Duodenal mucosa (tissue), 2 donors: ENCODE measurements at regions not wholly inside any gene's neighbourhood (a gene's known extent, or its start where the extent isn't known, plus 50 kb on each side); places are given as distances from the start of the nearest gene placed in this dataset.
"Not testable (repeated sequence)": the region's sequence is repeated elsewhere in the genome, so short reads cannot be mapped to it uniquely, and the experiment has no call there.

ENCODE experiments used
- H3K27ac ChIP-seq: one replicate; pipeline ENCODE4 v1.7.0; 2013; ENCODE audit warnings: low read depth, low read length
- H3K27me3 ChIP-seq, 2 donors: one replicate each; pipeline ENCODE4 v1.7.0; 2013; ENCODE audit warnings: low read length in 2 of 2, control low read depth in 1 of 2; ENCODE audit not compliant: insufficient read depth in 2 of 2, control insufficient read depth in 1 of 2
- H3K36me3 ChIP-seq, 2 donors: one replicate each; pipeline ENCODE4 v1.7.0; 2013; ENCODE audit warnings: low read length in 2 of 2, control low read depth in 1 of 2; ENCODE audit not compliant: insufficient read depth in 2 of 2, control insufficient read depth in 1 of 2
- H3K4me1 ChIP-seq, 2 donors: one replicate each; pipeline ENCODE4 v1.7.0; 2013; ENCODE audit warnings: low read length in 2 of 2, control low read depth in 1 of 2; ENCODE audit not compliant: insufficient read depth in 2 of 2, control insufficient read depth in 1 of 2
- H3K4me3 ChIP-seq, 2 donors: one replicate each; pipeline ENCODE4 v1.7.0; 2013; ENCODE audit warnings: low read length in 2 of 2, low read depth in 1 of 2
- H3K9ac ChIP-seq, 2 donors: one replicate each; pipeline ENCODE4 v1.7.0; 2013; ENCODE audit warnings: low read length in 2 of 2, low read depth in 1 of 2
- H3K9me3 ChIP-seq, 2 donors: one replicate each; pipeline ENCODE4 v1.7.0; 2013; ENCODE audit warnings: low read length in 2 of 2, control low read depth in 1 of 2; ENCODE audit not compliant: control insufficient read depth in 1 of 2

- not testable (repeated sequence) for H3K4me1 ChIP-seq, H3K36me3 ChIP-seq, H3K4me3 ChIP-seq, H3K27ac ChIP-seq, H3K9me3 ChIP-seq, H3K9ac ChIP-seq, H3K27me3 ChIP-seq
These were observed 357.9 kb upstream of the DEFB115 start for GRCh38 chr20:30899370-30900079.

- H3K27ac ChIP-seq, H3K27me3 ChIP-seq, H3K9ac ChIP-seq, H3K36me3 ChIP-seq, H3K4me1 ChIP-seq, H3K9me3 ChIP-seq, H3K4me3 ChIP-seq: not testable (repeated sequence)
These were observed 357.3 kb upstream of the DEFB115 start for GRCh38 chr20:30900080-30900719.

DNA sequence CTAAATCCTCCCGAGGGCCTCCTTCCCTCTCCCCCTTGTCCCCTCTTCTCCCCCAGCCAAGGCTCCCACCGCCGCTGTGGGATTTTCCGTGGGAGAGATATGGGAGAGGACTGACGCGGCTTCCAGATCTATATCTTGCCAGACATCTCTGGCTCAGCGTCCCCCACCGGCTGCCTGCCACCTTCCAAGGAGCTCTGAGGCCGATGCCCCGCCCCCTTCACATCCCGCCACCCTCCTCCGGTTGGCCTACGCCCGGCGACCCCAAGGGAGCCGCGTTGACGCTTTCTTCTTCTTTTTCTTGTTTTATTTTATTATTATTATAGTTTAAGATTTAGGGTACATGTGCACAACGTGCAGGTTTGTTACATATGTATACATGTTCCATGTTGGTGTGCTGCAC, 352.2 kb upstream of the DEFB115 start:
- not testable (repeated sequence) for H3K27me3 ChIP-seq, H3K4me3 ChIP-seq, H3K4me1 ChIP-seq, H3K27ac ChIP-seq, H3K9me3 ChIP-seq, H3K9ac ChIP-seq, H3K36me3 ChIP-seq

GRCh38 chr20:30910937-30911725, 346.3 kb upstream of the DEFB115 start:
- Histone ChIP-seq H3K27ac (no peak overlapping the region), H3K27me3 (no peaks in the 10 kb centered on the region), H3K9ac (no peak overlapping the region), H3K9me3 (no peaks in the 10 kb centered on the region), H3K4me3 (no peak overlapping the region), H3K4me1 (no peaks in the 10 kb centered on the region), H3K36me3 (no peaks in the 10 kb centered on the region)

GRCh38 chr20:30911832-30912660, 345.4 kb upstream of the DEFB115 start:
- not testable (repeated sequence) for H3K4me1 ChIP-seq, H3K36me3 ChIP-seq, H3K9ac ChIP-seq, H3K27me3 ChIP-seq, H3K27ac ChIP-seq, H3K4me3 ChIP-seq, H3K9me3 ChIP-seq

DNA sequence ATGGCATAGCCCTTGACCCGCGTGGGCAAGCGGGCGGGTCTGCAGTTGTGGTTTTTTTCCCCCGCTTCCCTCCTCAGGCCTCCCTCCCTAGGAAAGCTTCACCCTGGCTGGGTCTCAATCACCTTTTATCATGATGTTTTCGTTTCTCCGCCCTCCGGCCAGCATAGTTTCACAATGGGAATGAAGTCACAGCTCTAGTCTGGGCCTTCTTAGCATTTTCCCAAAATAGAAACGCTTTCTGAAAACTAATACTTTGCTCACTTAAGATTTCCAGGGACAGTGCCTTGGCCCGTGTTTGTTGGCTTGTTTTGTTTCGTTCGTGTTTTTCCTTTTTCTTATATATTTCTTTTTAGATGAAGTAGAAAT, 344.8 kb upstream of the DEFB115 start:
- not testable (repeated sequence) for H3K9me3 ChIP-seq, H3K9ac ChIP-seq, H3K27ac ChIP-seq, H3K4me3 ChIP-seq, H3K27me3 ChIP-seq, H3K4me1 ChIP-seq, H3K36me3 ChIP-seq

GRCh38 chr20:30916404-30916803, 341.1 kb upstream of the DEFB115 start:
- not testable (repeated sequence) for H3K9me3 ChIP-seq, H3K9ac ChIP-seq, H3K27ac ChIP-seq, H3K4me1 ChIP-seq, H3K4me3 ChIP-seq, H3K27me3 ChIP-seq, H3K36me3 ChIP-seq

DNA sequence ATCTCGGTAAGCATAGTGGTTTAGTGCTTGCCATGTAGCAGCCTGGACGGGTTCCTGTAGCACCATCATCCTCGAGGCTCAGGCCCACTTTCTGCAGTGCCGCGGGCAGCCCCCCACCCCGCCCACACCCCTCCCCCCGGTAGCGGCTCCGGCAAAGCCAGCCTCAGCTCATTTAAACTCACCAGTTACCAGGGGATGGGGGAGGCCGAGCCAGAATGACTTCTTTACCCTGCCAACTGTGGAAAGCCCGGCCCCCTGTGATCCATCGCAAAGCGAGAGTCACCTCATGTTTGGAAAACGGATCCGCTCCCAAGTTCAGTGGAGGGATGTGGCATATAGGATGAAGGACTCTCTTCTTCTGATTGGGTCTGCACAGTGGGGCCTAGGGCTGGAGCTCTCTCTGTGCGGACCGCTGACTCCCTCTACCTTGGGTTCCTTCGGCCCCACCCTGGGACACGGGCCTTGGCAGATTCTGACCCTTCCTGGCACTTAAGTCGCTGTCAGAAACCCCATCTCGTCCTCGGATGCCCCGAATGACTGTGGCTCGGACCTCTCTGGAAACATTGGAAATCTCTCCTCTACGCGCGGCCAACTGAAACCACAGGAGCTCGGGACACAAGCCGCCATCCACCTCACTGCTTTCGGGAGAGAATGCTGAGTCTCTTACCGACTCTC, 337.8 kb upstream of the DEFB115 start:
- no peaks in the 10 kb centered on the region for H3K27me3 ChIP-seq

DNA sequence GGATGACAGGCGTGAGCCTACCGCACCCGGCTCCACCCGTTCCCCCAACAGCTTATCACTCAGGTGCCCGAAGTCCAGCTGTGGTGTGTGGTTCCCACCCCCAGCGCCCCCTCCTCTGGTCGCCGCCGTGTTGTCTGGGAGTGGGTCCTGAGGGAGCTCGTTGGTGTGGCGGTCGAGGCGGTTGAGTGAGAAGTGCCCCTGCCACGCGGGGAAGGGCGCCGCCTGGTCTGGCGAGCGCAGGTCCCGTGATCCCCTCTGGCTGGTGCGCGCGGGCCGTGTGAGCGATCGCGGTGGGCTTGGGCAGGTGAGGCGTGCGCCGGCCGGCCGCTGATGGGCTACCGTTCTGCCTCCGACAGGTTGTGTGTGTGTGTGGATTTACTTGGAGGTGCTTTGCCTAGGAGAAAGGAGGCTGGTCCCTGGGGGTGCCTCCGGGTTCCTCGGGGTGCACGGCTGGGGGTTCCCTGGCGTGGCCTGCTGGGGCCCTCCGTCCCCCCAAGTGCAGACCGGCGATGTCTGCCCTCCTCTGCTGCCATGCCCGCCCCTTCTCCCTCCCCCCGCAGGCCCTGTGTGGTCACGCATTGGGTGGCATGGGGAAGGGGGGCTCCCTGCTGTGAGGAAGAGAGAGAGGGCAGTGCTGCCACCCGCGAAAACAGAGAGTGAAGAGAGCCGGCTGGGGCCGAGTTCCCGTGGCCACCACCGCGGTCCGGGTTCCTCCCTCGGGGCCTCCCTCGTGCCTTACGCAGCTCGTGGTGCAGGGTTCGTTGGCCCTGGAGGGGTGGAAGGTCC, 336.0 kb upstream of the DEFB115 start:
- H3K27me3 ChIP-seq, result no peaks in the 10 kb centered on the region
- H3K27ac ChIP-seq, result no peak overlapping the region
- no peaks in the 10 kb centered on the region for H3K36me3 ChIP-seq
- no peak overlapping the region for H3K9ac ChIP-seq
- H3K4me3 ChIP-seq, result no peak overlapping the region
- H3K9me3 ChIP-seq, result peaks cover 8 to 11% of the 10 kb centered on the region in 2 donors
- H3K4me1 ChIP-seq, result no peaks in the 10 kb centered on the region

More for the DNA sequence above, 337.8 kb upstream of the DEFB115 start:
- no peak overlapping the region for H3K27ac ChIP-seq
- no peak overlapping the region for H3K9ac ChIP-seq
- H3K4me3 ChIP-seq, result no peak overlapping the region
- H3K9me3 ChIP-seq, result peaks cover 6 to 8% of the 10 kb centered on the region in 2 donors
- H3K4me1 ChIP-seq, result no peaks in the 10 kb centered on the region
- no peaks in the 10 kb centered on the region for H3K36me3 ChIP-seq
